Left ventricle myocardium superior (tissue), 1 donor: ENCODE measurements at regions not wholly inside any gene's neighbourhood (a gene's known extent, or its start where the extent isn't known, plus 50 kb on each side); places are given as distances from the start of the nearest gene placed in this dataset.

Source experiments
- ATAC-seq: fragments of 200-7000 bp; cut with Tn5 transposase; one replicate; pipeline ENCODE4 v1.9.1; 2020; ENCODE audit warnings: mild to moderate bottlenecking, moderate library complexity
- DNase-seq: peaks from one replicate; pipeline ENCODE4 v3.0.0-alpha.2; 2020
- intact Hi-C: fragments of 100-400 bp; cut with micrococcal nuclease; formaldehyde crosslinking; loops from one replicate; pipeline ENCODE4 v1.11.0; 2022
- donor health status: DM: no; HTN: yes; CAD: no; lungs with severe emphysema.

- intact Hi-C loops, result loop anchor here (10.0 kb wide), 1 partner anchor 50 kb away; no protein-coding TSS in a partner anchor
- no peak for ATAC-seq
- DNase-seq, result no peak
Measured at GRCh38 chr18:29154758-29155725, 978.1 kb upstream of the CDH2 start.

GRCh38 chr18:29154196-29154757, 977.3 kb upstream of the CDH2 start:
- ATAC-seq (no peak), DNase-seq (no peak)
- intact Hi-C loops, result loop anchor here (10.0 kb wide), 1 partner anchor 49 kb away; no protein-coding TSS in a partner anchor

GRCh38 chr18:29153091-29153490, 976.2 kb upstream of the CDH2 start:
- ATAC-seq, result no peak
- intact Hi-C loops, result loop anchor here (10.0 kb wide), 1 partner anchor 48 kb away; no protein-coding TSS in a partner anchor

GRCh38 chr18:29147944-29148343, 971.0 kb upstream of the CDH2 start:
- no peak for DNase-seq
- ATAC-seq, result no peak
- intact Hi-C loops, result no loop called here

More at GRCh38 chr18:29153091-29153490, 976.2 kb upstream of the CDH2 start:
- no peak for DNase-seq

- ATAC-seq (no peak), DNase-seq (no peak)
- intact Hi-C loops, result no loop called here
Measured at GRCh38 chr18:29146068-29146467, 969.1 kb upstream of the CDH2 start.

GRCh38 chr18:29140590-29140989, 963.7 kb upstream of the CDH2 start:
- no peak for DNase-seq
- no peak for ATAC-seq
- intact Hi-C loops, result no loop called here

- ATAC-seq (no peak), DNase-seq (no peak)
- intact Hi-C loops, result no loop called here
Measured at GRCh38 chr18:29137773-29138495, 961.0 kb upstream of the CDH2 start.

- DNase-seq, result no peak
- ATAC-seq, result no peak
- intact Hi-C loops, result no loop called here
Measured at GRCh38 chr18:29123706-29124530, 947.0 kb upstream of the CDH2 start.

- no peak for ATAC-seq
- intact Hi-C loops, result loop anchor here (10.0 kb wide), 1 partner anchor 50 kb away; no protein-coding TSS in a partner anchor
- DNase-seq, result no peak
Measured at GRCh38 chr18:29104671-29105070, 927.7 kb upstream of the CDH2 start.

GRCh38 chr18:29104227-29104626, 927.3 kb upstream of the CDH2 start:
- intact Hi-C loops, result loop anchor here (10.0 kb wide), 1 partner anchor 51 kb away; no protein-coding TSS in a partner anchor
- no peak for ATAC-seq

GRCh38 chr18:29096079-29096770, 919.3 kb upstream of the CDH2 start:
- DNase-seq, result no peak
- intact Hi-C loops, result loop anchor here (10.0 kb wide), 1 partner anchor 79 kb away; no protein-coding TSS in a partner anchor

More at GRCh38 chr18:29104227-29104626, 927.3 kb upstream of the CDH2 start:
- DNase-seq, result no peak

GRCh38 chr18:29087616-29088246, 910.8 kb upstream of the CDH2 start:
- ATAC-seq (no peak), DNase-seq (no peak)
- intact Hi-C loops, result no loop called here

More at GRCh38 chr18:29096079-29096770, 919.3 kb upstream of the CDH2 start:
- ATAC-seq, result no peak

- intact Hi-C loops, result no loop called here
- DNase-seq (no peak), ATAC-seq (no peak)
Measured at GRCh38 chr18:29084120-29084519, 907.2 kb upstream of the CDH2 start.

- intact Hi-C loops, result no loop called here
- DNase-seq (no peak), ATAC-seq (peak; percentile 89)
Measured at GRCh38 chr18:29083545-29083944, 906.6 kb upstream of the CDH2 start.

GRCh38 chr18:29080946-29081345, 904.0 kb upstream of the CDH2 start:
- ATAC-seq (no peak), DNase-seq (no peak)
- intact Hi-C loops, result no loop called here

- intact Hi-C loops, result no loop called here
- DNase-seq, result no peak
- no peak for ATAC-seq
Measured at GRCh38 chr18:29078273-29078672, 901.3 kb upstream of the CDH2 start.

- ATAC-seq, result no peak
- intact Hi-C loops, result no loop called here
- no peak for DNase-seq
Measured at GRCh38 chr18:29077344-29077743, 900.4 kb upstream of the CDH2 start.

- no peak for DNase-seq
- no peak for ATAC-seq
- intact Hi-C loops, result no loop called here
Measured at GRCh38 chr18:29076645-29077044, 899.7 kb upstream of the CDH2 start.
